ENCODE measurements at regions not wholly inside any gene's neighbourhood (a gene's known extent, or its start where the extent isn't known, plus 50 kb on each side); places are given as distances from the start of the nearest gene placed in this dataset.
"Not testable (repeated sequence)": the region's sequence is repeated elsewhere in the genome, so short reads cannot be mapped to it uniquely, and the experiment has no call there.

DNA sequence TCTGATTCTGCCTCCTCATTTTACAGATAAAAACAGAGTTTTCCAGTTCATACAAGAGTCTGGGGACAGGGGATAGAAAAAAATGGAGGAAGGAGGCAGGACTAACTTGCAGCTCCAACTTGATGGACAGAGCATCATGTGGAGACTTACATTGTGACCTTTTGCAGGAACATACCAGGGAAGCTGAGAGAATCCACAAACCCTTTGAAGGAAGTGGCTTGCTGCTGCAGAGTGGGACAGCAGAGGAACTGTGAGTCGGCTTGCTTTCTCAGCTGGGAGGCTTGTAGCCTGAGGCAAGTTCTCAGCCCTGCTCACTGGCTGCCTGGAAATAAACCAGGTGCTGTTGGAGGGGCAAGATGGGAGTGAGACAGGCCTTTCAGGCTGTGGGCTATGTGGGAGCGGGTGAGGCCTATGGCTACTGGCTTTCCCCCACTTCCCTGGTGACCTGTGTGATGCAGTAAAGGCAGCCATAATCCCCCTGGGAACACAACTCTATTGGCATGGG, 614.4 kb downstream of the KCTD12 start:
- Histone ChIP-seq H3K27me3 (replicated peaks; ENCODE audit: insufficient read depth, low read depth, low read length, poor library complexity) (no peaks in the 10 kb centered on the region), H3K36me3 (ENCODE audit: insufficient read depth, low read length, poor library complexity, severe bottlenecking) (no peaks in the 10 kb centered on the region), H3K4me3 (ENCODE audit: low read depth, low read length, poor library complexity, severe bottlenecking) (no peak overlapping the region), H3K27ac (ENCODE audit: low read depth, low read length, poor library complexity, severe bottlenecking) (no peak overlapping the region), H3K4me1 (ENCODE audit: insufficient read depth, low read length, poor library complexity, severe bottlenecking) (no peaks in the 10 kb centered on the region), H3K9me3 (ENCODE audit: low read depth, low read length, poor library complexity, severe bottlenecking) (no peaks in the 10 kb centered on the region)
- POLR2A ChIA-PET (ENCODE audit: low non-redundant PET): no interaction called here
- BruUV-seq (replicated peaks): no TSS peak
- intact Hi-C loops (cut with micrococcal nuclease; ENCODE audit: unreplicated experiment): no loop called here
- no peak for DNase-seq (ENCODE audit: low spot score)
- TF ChIP-seq, protein P1, sequence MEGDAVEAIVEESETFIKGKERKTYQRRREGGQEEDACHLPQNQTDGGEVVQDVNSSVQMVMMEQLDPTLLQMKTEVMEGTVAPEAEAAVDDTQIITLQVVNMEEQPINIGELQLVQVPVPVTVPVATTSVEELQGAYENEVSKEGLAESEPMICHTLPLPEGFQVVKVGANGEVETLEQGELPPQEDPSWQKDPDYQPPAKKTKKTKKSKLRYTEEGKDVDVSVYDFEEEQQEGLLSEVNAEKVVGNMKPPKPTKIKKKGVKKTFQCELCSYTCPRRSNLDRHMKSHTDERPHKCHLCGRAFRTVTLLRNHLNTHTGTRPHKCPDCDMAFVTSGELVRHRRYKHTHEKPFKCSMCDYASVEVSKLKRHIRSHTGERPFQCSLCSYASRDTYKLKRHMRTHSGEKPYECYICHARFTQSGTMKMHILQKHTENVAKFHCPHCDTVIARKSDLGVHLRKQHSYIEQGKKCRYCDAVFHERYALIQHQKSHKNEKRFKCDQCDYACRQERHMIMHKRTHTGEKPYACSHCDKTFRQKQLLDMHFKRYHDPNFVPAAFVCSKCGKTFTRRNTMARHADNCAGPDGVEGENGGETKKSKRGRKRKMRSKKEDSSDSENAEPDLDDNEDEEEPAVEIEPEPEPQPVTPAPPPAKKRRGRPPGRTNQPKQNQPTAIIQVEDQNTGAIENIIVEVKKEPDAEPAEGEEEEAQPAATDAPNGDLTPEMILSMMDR (conservative IDR thresholded peaks at IDR 0.05; ENCODE audit: low read depth, low read length): no peak
- TF ChIP-seq EZH2 (IDR thresholded peaks at IDR 0.05; ENCODE audit: borderline replicate concordance, low read depth, low read length, poor library complexity, severe bottlenecking): no peak
- CTCF ChIA-PET: no interaction called here

DNA sequence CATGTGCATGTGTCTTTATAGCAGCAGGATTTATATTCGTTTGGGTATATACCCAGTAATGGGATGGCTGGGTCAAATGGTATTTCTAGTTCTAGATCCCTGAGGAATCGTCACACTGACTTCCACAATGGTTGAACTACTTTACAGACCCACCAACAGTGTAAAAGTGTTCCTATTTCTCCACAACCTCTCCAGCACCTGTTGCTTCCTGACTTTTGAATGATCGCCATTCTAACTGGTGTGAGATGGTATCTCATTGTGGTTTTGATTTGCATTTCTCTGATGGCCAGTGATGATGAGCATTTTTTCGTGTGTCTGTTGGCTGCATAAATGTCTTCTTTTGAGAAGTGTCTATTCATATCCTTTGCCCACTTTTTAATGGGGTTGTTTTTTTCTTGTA, 617.9 kb downstream of the KCTD12 start:
- H3K36me3 ChIP-seq (ENCODE audit: insufficient read depth, low read length, poor library complexity, severe bottlenecking); intact Hi-C loops (cut with micrococcal nuclease; ENCODE audit: unreplicated experiment); DNase-seq (ENCODE audit: low spot score); H3K27me3 ChIP-seq (replicated peaks; ENCODE audit: insufficient read depth, low read depth, low read length, poor library complexity); H3K4me3 ChIP-seq (ENCODE audit: low read depth, low read length, poor library complexity, severe bottlenecking); H3K9me3 ChIP-seq (ENCODE audit: low read depth, low read length, poor library complexity, severe bottlenecking); H3K4me1 ChIP-seq (ENCODE audit: insufficient read depth, low read length, poor library complexity, severe bottlenecking); BruUV-seq (replicated peaks); POLR2A ChIA-PET (ENCODE audit: low non-redundant PET); H3K27ac ChIP-seq (ENCODE audit: low read depth, low read length, poor library complexity, severe bottlenecking); CTCF ChIA-PET: not testable (repeated sequence)

DNA sequence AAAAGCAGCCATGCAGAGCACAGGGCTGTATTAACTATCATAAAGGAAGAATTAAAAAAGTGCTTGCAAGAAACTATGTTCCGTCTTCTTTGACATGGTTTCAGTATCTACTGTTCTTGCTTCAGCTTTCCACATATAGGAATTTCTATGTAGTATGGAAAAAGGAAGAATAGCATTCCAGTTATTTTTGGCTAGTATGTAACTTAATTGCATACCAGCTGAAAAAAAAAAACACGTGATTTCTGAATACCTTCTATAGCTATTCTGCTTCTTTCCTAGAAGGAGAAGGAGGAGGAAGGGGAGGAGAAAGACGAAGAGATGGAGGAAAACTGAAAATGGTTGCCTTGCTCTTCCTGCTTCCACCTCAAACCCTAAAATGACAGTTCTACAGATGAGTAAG, 619.0 kb downstream of the KCTD12 start:
- intact Hi-C loops (cut with micrococcal nuclease; ENCODE audit: unreplicated experiment): no loop called here
- no peak for TF ChIP-seq EZH2 (IDR thresholded peaks at IDR 0.05; ENCODE audit: borderline replicate concordance, low read depth, low read length, poor library complexity, severe bottlenecking)
- TF ChIP-seq, protein P1 (conservative IDR thresholded peaks at IDR 0.05; ENCODE audit: low read depth, low read length): no peak
- no peak overlapping the region for H3K4me3 ChIP-seq (ENCODE audit: low read depth, low read length, poor library complexity, severe bottlenecking)
- no peaks in the 10 kb centered on the region for H3K36me3 ChIP-seq (ENCODE audit: insufficient read depth, low read length, poor library complexity, severe bottlenecking)
- no peaks in the 10 kb centered on the region for H3K27me3 ChIP-seq (replicated peaks; ENCODE audit: insufficient read depth, low read depth, low read length, poor library complexity)
- no peak for DNase-seq (ENCODE audit: low spot score)
- BruUV-seq (replicated peaks): no TSS peak
- H3K27ac ChIP-seq (ENCODE audit: low read depth, low read length, poor library complexity, severe bottlenecking): no peak overlapping the region
- H3K4me1 ChIP-seq (ENCODE audit: insufficient read depth, low read length, poor library complexity, severe bottlenecking): no peaks in the 10 kb centered on the region
- H3K9me3 ChIP-seq (ENCODE audit: low read depth, low read length, poor library complexity, severe bottlenecking): no peaks in the 10 kb centered on the region
- POLR2A ChIA-PET (ENCODE audit: low non-redundant PET): no interaction called here
- CTCF ChIA-PET: no interaction called here

DNA sequence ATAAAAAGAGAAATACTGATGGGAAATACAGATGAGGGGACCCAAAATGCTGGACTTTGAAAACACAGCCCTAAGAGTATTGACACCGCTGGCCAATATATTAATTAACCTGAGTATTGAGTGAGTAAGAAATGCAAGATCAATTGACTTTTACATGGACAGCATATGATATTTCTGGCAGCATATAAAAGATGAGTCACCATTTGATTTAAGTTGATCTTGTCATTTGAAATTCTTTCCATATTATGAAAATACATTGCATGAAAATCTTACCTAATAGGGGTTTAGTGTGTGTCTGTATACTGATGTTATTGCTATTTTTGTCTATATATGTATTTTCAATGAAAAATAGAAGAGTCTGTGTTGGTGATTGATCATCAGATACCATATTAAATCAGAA, 619.6 kb downstream of the KCTD12 start:
- no peaks in the 10 kb centered on the region for H3K4me1 ChIP-seq (ENCODE audit: insufficient read depth, low read length, poor library complexity, severe bottlenecking)
- no peak for TF ChIP-seq EZH2 (IDR thresholded peaks at IDR 0.05; ENCODE audit: borderline replicate concordance, low read depth, low read length, poor library complexity, severe bottlenecking)
- TF ChIP-seq, protein P1 (conservative IDR thresholded peaks at IDR 0.05; ENCODE audit: low read depth, low read length): no peak
- BruUV-seq (replicated peaks): no TSS peak
- H3K4me3 ChIP-seq (ENCODE audit: low read depth, low read length, poor library complexity, severe bottlenecking): no peak overlapping the region
- intact Hi-C loops (cut with micrococcal nuclease; ENCODE audit: unreplicated experiment): no loop called here
- ChIA-PET CTCF (no interaction called here), POLR2A (ENCODE audit: low non-redundant PET) (no interaction called here)
- DNase-seq (ENCODE audit: low spot score): no peak
- no peaks in the 10 kb centered on the region for H3K9me3 ChIP-seq (ENCODE audit: low read depth, low read length, poor library complexity, severe bottlenecking)
- no peak overlapping the region for H3K27ac ChIP-seq (ENCODE audit: low read depth, low read length, poor library complexity, severe bottlenecking)
- no peaks in the 10 kb centered on the region for H3K36me3 ChIP-seq (ENCODE audit: insufficient read depth, low read length, poor library complexity, severe bottlenecking)
- no peaks in the 10 kb centered on the region for H3K27me3 ChIP-seq (replicated peaks; ENCODE audit: insufficient read depth, low read depth, low read length, poor library complexity)

Measured in A673 (cell line).